ENCODE measurements at regions not wholly inside any gene's neighbourhood (a gene's known extent, or its start where the extent isn't known, plus 50 kb on each side); places are given as distances from the start of the nearest gene placed in this dataset.

GRCh38 chr5:58294598-58295305, 165.1 kb downstream of the PLK2 start:
- TF ChIP-seq POLR2AphosphoS5 (IDR thresholded peaks at IDR 0.05): no peak
- no peak for TF ChIP-seq CTCF (IDR thresholded peaks at IDR 0.05)
- no peak for TF ChIP-seq POLR2A (IDR thresholded peaks at IDR 0.05)
